DMS53 (cell line): ENCODE measurements at regions not wholly inside any gene's neighbourhood (a gene's known extent, or its start where the extent isn't known, plus 50 kb on each side); places are given as distances from the start of the nearest gene placed in this dataset.

Experiments used
- DNase-seq: peaks from one replicate; lab custom pipeline; 2025; lab: John Stamatoyannopoulos, UW

DNA sequence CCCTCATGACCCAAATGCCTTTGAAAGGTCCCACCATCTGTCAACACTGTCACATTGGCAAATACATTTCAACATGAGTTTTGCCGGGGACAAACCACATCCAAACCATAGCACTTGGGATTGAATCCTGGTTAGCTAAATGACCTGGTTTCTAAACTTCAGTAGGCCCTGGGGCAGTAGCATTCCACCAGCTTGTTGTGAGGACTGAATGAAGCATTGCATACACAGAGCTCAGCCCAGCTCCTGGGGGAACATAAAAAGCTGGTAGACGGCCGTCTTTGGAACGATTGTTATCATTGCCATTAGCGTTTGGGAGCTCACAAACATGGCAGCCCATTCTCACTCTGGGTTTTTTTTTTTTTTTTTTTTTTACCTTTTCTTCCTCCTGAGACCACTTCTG is 57.5 kb upstream of the CXCR4 start:
- DNase-seq: no peak

DNA sequence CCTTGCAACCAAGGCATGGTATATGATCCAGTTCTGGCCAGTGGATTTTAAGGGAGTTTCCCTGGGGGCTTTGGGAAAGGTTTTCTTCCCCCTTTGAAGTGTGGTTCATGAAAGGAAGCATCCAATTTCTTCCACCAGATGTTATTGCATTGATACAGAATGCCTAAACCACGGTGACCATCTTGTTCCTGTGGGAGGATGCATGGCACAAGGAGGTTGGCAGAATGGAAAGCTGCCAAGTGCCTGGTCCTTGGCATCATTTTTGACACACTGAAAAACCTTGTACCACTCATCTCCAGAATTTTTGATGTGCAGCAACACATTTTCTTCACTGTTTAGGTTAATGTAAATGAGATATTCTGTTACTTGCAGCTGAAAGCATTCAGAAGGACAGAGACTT is 55.2 kb upstream of the CXCR4 start:
- DNase-seq: no peak

GRCh38 chr2:136171223-136171622 is 53.3 kb upstream of the CXCR4 start:
- no peak for DNase-seq

DNA sequence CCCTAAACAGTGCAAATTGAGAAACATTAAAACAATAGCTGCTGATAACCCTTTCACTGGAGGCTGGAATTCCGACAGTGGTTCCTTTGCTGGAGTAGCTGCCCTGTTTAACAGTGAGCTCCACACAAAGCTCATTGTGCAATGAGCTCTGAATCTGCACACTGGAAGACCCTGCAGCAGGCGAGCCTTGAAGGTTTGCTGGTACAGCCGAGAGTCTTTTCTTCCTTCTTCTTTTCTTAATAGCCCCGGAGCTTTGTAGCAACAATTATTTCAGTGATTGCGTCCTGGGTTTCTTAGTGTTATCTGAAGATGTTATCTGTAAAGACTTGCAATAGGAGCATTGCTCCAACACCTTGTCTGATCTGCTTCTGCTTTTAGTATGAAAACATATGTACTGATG is 50.8 kb upstream of the CXCR4 start:
- DNase-seq: no peak

DNA sequence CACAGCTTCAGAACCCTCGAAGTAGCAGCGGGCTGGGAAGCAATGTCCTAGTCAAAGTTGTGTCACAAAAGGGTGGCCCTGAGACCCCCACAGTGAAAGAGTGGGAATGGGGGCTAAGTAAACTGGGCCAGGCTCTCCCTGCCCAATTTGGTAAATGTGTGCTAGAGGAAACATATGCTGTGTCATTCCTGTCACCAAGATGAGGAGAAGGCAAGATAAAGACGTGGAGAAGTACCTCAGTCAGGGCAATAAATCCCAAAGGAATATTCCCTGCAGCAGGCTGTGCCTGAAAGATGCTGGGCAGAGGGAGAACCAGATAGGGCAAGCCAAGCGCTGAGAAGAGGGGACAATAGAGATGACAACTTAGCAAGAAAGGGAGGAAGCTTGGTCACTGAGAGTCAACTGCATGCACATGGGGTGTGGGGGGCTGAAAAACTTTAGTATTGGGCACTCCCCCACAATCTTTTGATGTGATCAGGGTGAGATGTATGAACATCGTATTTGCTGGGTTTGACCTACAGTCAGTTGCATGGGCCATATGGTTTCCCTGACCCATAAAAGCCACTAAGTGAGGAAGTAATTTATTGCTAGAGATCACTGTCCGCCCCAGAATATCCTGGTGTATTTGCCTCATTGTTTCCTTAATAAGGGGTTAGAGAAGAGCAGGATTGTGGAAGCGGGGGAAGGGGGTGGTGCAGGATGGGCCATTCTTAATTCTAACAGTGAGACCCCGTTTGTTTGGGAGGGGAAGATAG is 49.9 kb upstream of the CXCR4 start:
- no peak for DNase-seq
